Parathyroid adenoma (tissue), 2 donors: ENCODE measurements at regions not wholly inside any gene's neighbourhood (a gene's known extent, or its start where the extent isn't known, plus 50 kb on each side); places are given as distances from the start of the nearest gene placed in this dataset.
"Not testable (repeated sequence)": the region's sequence is repeated elsewhere in the genome, so short reads cannot be mapped to it uniquely, and the experiment has no call there.

Experiments used
- H2AFZ ChIP-seq: fragments of 300-600 bp; sonication (generic); one replicate; pipeline ENCODE4 v1.7.0; 2017; ENCODE audit warnings: antibody characterized with exemption, mild to moderate bottlenecking
- H3K27ac ChIP-seq: fragments of 300-600 bp; sonication (generic); one replicate; pipeline ENCODE4 v1.7.0; 2017
- H3K27me3 ChIP-seq: fragments of 300-600 bp; sonication (generic); one replicate; pipeline ENCODE4 v1.7.0; 2017; ENCODE audit warnings: low read length; ENCODE audit not compliant: control insufficient read depth, insufficient read depth
- H3K36me3 ChIP-seq: fragments of 300-600 bp; sonication (generic); one replicate; pipeline ENCODE4 v1.7.0; 2017; ENCODE audit warnings: low read length; ENCODE audit not compliant: control insufficient read depth, insufficient read depth
- H3K4me1 ChIP-seq: fragments of 300-600 bp; sonication (generic); one replicate; pipeline ENCODE4 v1.7.0; 2017; ENCODE audit warnings: control low read depth
- H3K4me2 ChIP-seq: fragments of 300-600 bp; sonication (generic); one replicate; pipeline ENCODE4 v1.7.0; 2017; ENCODE audit warnings: low read length
- H3K4me3 ChIP-seq: fragments of 300-600 bp; sonication (generic); one replicate; pipeline ENCODE4 v1.7.0; 2017; ENCODE audit warnings: low read depth, low read length
- H3K79me2 ChIP-seq: fragments of 300-600 bp; sonication (generic); one replicate; pipeline ENCODE4 v1.7.0; 2017; ENCODE audit warnings: control low read depth
- H3K9ac ChIP-seq: fragments of 300-600 bp; sonication (generic); one replicate; pipeline ENCODE4 v1.7.0; 2017; ENCODE audit warnings: mild to moderate bottlenecking
- H3K9me3 ChIP-seq: fragments of 300-600 bp; sonication (generic); one replicate; pipeline ENCODE4 v1.7.0; 2017; ENCODE audit warnings: low read length; ENCODE audit not compliant: control insufficient read depth
- CTCF ChIP-seq: fragments of 300-600 bp; sonication (generic); IDR thresholded peaks from one replicate; pipeline ENCODE4 v1.7.0; 2017; ENCODE audit warnings: antibody characterized with exemption, mild to moderate bottlenecking
- donor health status: primary hyperparathyroidism.

GRCh38 chr2:34719206-34719605 lies 1120.1 kb upstream of the FAM98A start:
- H3K79me2 ChIP-seq, result no peaks in the 10 kb centered on the region

GRCh38 chr2:34705551-34706247 lies 1106.6 kb upstream of the FAM98A start:
- Histone ChIP-seq H3K9me3 (no peaks in the 10 kb centered on the region), H3K9ac (no peak overlapping the region), H3K4me1 (no peaks in the 10 kb centered on the region), H2AFZ (no peak overlapping the region), H3K27ac (no peak overlapping the region), H3K27me3 (no peaks in the 10 kb centered on the region), H3K4me2 (no peak overlapping the region), H3K79me2 (no peaks in the 10 kb centered on the region), H3K36me3 (no peaks in the 10 kb centered on the region), H3K4me3 (no peak overlapping the region)
- no peak for TF ChIP-seq CTCF

More at GRCh38 chr2:34719206-34719605, 1120.1 kb upstream of the FAM98A start:
- TF ChIP-seq CTCF, result no peak
- Histone ChIP-seq H3K4me1 (no peaks in the 10 kb centered on the region), H3K36me3 (no peaks in the 10 kb centered on the region), H3K4me3 (no peak overlapping the region), H3K27me3 (no peaks in the 10 kb centered on the region), H3K4me2 (no peak overlapping the region), H3K9ac (no peak overlapping the region), H3K27ac (no peak overlapping the region), H3K9me3 (no peaks in the 10 kb centered on the region), H2AFZ (no peak overlapping the region)

GRCh38 chr2:34703292-34703691 lies 1104.2 kb upstream of the FAM98A start:
- no peak overlapping the region for H3K27ac ChIP-seq
- no peak overlapping the region for H3K9ac ChIP-seq
- no peak overlapping the region for H3K4me3 ChIP-seq
- H3K4me1 ChIP-seq, result no peaks in the 10 kb centered on the region
- no peaks in the 10 kb centered on the region for H3K27me3 ChIP-seq
- H3K36me3 ChIP-seq, result no peaks in the 10 kb centered on the region
- no peaks in the 10 kb centered on the region for H3K79me2 ChIP-seq
- TF ChIP-seq CTCF, result no peak
- no peak overlapping the region for H3K4me2 ChIP-seq
- no peak overlapping the region for H2AFZ ChIP-seq
- H3K9me3 ChIP-seq, result no peaks in the 10 kb centered on the region

- not testable (repeated sequence) for H3K27me3 ChIP-seq, H3K9ac ChIP-seq, H3K36me3 ChIP-seq, H3K79me2 ChIP-seq, H3K27ac ChIP-seq, H3K4me2 ChIP-seq, H3K9me3 ChIP-seq, H3K4me3 ChIP-seq, H3K4me1 ChIP-seq, H2AFZ ChIP-seq
Measured at GRCh38 chr2:34702391-34702790, 1103.3 kb upstream of the FAM98A start.

GRCh38 chr2:34677591-34677990 lies 1078.5 kb upstream of the FAM98A start:
- H3K36me3 ChIP-seq, H3K4me1 ChIP-seq, H3K79me2 ChIP-seq, H3K27me3 ChIP-seq, H3K9me3 ChIP-seq, H3K4me2 ChIP-seq, H2AFZ ChIP-seq, H3K4me3 ChIP-seq, H3K9ac ChIP-seq, H3K27ac ChIP-seq: not testable (repeated sequence)

- H3K4me3 ChIP-seq, H3K36me3 ChIP-seq, H3K4me2 ChIP-seq, H3K27ac ChIP-seq, H3K79me2 ChIP-seq, H2AFZ ChIP-seq, H3K27me3 ChIP-seq, H3K4me1 ChIP-seq, H3K9ac ChIP-seq, H3K9me3 ChIP-seq: not testable (repeated sequence)
Measured at GRCh38 chr2:34677119-34677531, 1078.0 kb upstream of the FAM98A start.
